ENCODE measurements at regions not wholly inside any gene's neighbourhood (a gene's known extent, or its start where the extent isn't known, plus 50 kb on each side); places are given as distances from the start of the nearest gene placed in this dataset.

- no peaks in the 10 kb centered on the region for H3K27me3 Mint-ChIP-seq (ENCODE audit: low read depth in 2 of 2)
- Histone ChIP-seq H3K4me1 (ENCODE audit: control insufficient read depth, insufficient read depth, low read length) (no peaks in the 10 kb centered on the region), H3K36me3 (ENCODE audit: control insufficient read depth, insufficient read depth, low read length) (no peaks in the 10 kb centered on the region), H3K27ac (ENCODE audit: low read length) (no peak overlapping the region), H3K9me3 (ENCODE audit: control insufficient read depth, insufficient read depth, low read length) (no peaks in the 10 kb centered on the region), H3K4me3 (ENCODE audit: low read length) (no peak overlapping the region), H3K27me3 (ENCODE audit: control insufficient read depth, insufficient read depth, low read length) (no peaks in the 10 kb centered on the region)
- TF ChIP-seq CTCF (IDR thresholded peaks at IDR 0.05), result no peak
- H3K27ac Mint-ChIP-seq, result no peak overlapping the region
- H3K4me1 Mint-ChIP-seq, result no peaks in the 10 kb centered on the region
- H3K4me3 Mint-ChIP-seq, result no peak overlapping the region
- 53% methylated on average over 2 of the region's 2 CpGs for WGBS (ENCODE audit: insufficient coverage)
- intact Hi-C loops (cut with micrococcal nuclease), result no loop called here
- no peak for ATAC-seq
- no peak for DNase-seq
- no peaks in the 10 kb centered on the region for H3K9me3 Mint-ChIP-seq
- no peaks in the 10 kb centered on the region for H3K36me3 Mint-ChIP-seq
These were observed 72.2 kb downstream of the DACT1 start for GRCh38 chr14:58709949-58710348.

- Histone ChIP-seq H3K4me1 (ENCODE audit: control insufficient read depth, insufficient read depth, low read length) (no peaks in the 10 kb centered on the region), H3K27me3 (ENCODE audit: control insufficient read depth, insufficient read depth, low read length) (no peaks in the 10 kb centered on the region), H3K9me3 (ENCODE audit: control insufficient read depth, insufficient read depth, low read length) (no peaks in the 10 kb centered on the region), H3K36me3 (ENCODE audit: control insufficient read depth, insufficient read depth, low read length) (no peaks in the 10 kb centered on the region), H3K27ac (ENCODE audit: low read length) (no peak overlapping the region), H3K4me3 (ENCODE audit: low read length) (no peak overlapping the region)
- no peaks in the 10 kb centered on the region for H3K36me3 Mint-ChIP-seq
- intact Hi-C loops (cut with micrococcal nuclease), result no loop called here
- H3K27ac Mint-ChIP-seq, result no peak overlapping the region
- H3K9me3 Mint-ChIP-seq, result no peaks in the 10 kb centered on the region
- no peaks in the 10 kb centered on the region for H3K27me3 Mint-ChIP-seq (ENCODE audit: low read depth in 2 of 2)
- DNase-seq (no peak), ATAC-seq (no peak)
- H3K4me1 Mint-ChIP-seq, result no peaks in the 10 kb centered on the region
- 100% methylated on average over 2 of the region's 3 CpGs for WGBS (ENCODE audit: insufficient coverage)
- H3K4me3 Mint-ChIP-seq, result no peak overlapping the region
- no peak for TF ChIP-seq CTCF (IDR thresholded peaks at IDR 0.05)
These were observed 73.6 kb downstream of the DACT1 start for GRCh38 chr14:58711382-58711781.

- no peak for DNase-seq
- H3K27ac Mint-ChIP-seq, result no peak overlapping the region
These were observed 74.6 kb downstream of the DACT1 start for GRCh38 chr14:58712357-58712756.

More at GRCh38 chr14:58712357-58712756, 74.6 kb downstream of the DACT1 start:
- Mint-ChIP-seq H3K4me3 (no peak overlapping the region), H3K4me1 (no peaks in the 10 kb centered on the region), H3K27me3 (ENCODE audit: low read depth in 2 of 2) (no peaks in the 10 kb centered on the region), H3K9me3 (peaks cover 0 to 2% of the 10 kb centered on the region in 2 donors), H3K36me3 (no peaks in the 10 kb centered on the region)
- no peak for ATAC-seq
- WGBS (ENCODE audit: insufficient coverage), result 88% methylated on average over 6 of the region's 6 CpGs
- no peak overlapping the region for H3K27ac ChIP-seq (ENCODE audit: low read length)
- no peak overlapping the region for H3K4me3 ChIP-seq (ENCODE audit: low read length)
- H3K36me3 ChIP-seq (ENCODE audit: control insufficient read depth, insufficient read depth, low read length), result no peaks in the 10 kb centered on the region
- no peaks in the 10 kb centered on the region for H3K27me3 ChIP-seq (ENCODE audit: control insufficient read depth, insufficient read depth, low read length)
- no peak for TF ChIP-seq CTCF (IDR thresholded peaks at IDR 0.05)
- intact Hi-C loops (cut with micrococcal nuclease), result no loop called here
- H3K9me3 ChIP-seq (ENCODE audit: control insufficient read depth, insufficient read depth, low read length), result no peaks in the 10 kb centered on the region
- no peaks in the 10 kb centered on the region for H3K4me1 ChIP-seq (ENCODE audit: control insufficient read depth, insufficient read depth, low read length)

Measured in natural killer cell (primary cell).